IPS-20b (cell line): ENCODE measurements at regions not wholly inside any gene's neighbourhood (a gene's known extent, or its start where the extent isn't known, plus 50 kb on each side); places are given as distances from the start of the nearest gene placed in this dataset.
"Not testable (repeated sequence)": the region's sequence is repeated elsewhere in the genome, so short reads cannot be mapped to it uniquely, and the experiment has no call there.

Source experiments
- H3K27ac ChIP-seq: one replicate; pipeline ENCODE4 v1.5.1; 2013; ENCODE audit warnings: low read length
- H3K27me3 ChIP-seq: 2 replicates; pipeline ENCODE4 v1.6.1; 2013; ENCODE audit warnings: mild to moderate bottlenecking, low read length, inconsistent platforms; ENCODE audit not compliant: insufficient read depth
- H3K36me3 ChIP-seq: 2 replicates; pipeline ENCODE4 v1.6.1; 2013; ENCODE audit warnings: low read depth, mild to moderate bottlenecking, inconsistent platforms, low read length, moderate library complexity; ENCODE audit not compliant: insufficient read depth
- H3K4me1 ChIP-seq: 2 replicates; pipeline ENCODE4 v1.6.1; 2013; ENCODE audit warnings: mild to moderate bottlenecking, control low read depth, inconsistent platforms, low read length, moderate library complexity; ENCODE audit not compliant: insufficient read depth
- H3K4me3 ChIP-seq: 2 replicates; pipeline ENCODE4 v1.5.1; 2013; ENCODE audit warnings: mild to moderate bottlenecking, low read length, inconsistent platforms
- H3K9ac ChIP-seq: 2 replicates; pipeline ENCODE4 v1.6.1; 2013; ENCODE audit warnings: low read depth, mild to moderate bottlenecking, inconsistent platforms, low read length, moderate library complexity
- H3K9me3 ChIP-seq: 2 replicates; pipeline ENCODE4 v1.6.1; 2013; ENCODE audit warnings: mild to moderate bottlenecking, low read depth, low read length, inconsistent platforms; ENCODE audit not compliant: insufficient read depth

GRCh38 chr2:175355246-175355645 lies 173.7 kb upstream of the ATP5MC3 start:
- Histone ChIP-seq H3K36me3 (no peaks in the 10 kb centered on the region), H3K27me3 (no peaks in the 10 kb centered on the region)

DNA sequence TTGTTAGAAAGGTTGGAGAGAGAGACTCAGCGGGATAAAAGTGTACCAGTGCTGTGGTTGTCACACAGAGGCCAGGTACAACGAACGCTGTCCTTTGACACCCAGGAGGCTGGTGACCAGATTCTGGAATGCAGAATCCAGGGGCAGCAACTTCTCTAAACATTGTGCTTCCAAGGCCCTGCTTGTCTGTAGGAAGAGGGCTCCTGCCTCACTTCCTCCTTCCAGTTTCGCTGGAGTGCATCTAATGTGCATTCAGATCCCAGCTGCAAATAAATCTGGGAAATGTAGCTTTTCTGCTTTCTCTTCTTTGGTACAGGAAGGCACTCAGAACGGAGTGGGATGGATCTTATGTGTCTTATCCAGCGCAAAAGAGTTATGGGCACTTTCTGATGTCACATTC lies 171.8 kb upstream of the ATP5MC3 start:
- Histone ChIP-seq H3K27me3 (no peaks in the 10 kb centered on the region), H3K27ac (no peak overlapping the region), H3K4me3 (no peak overlapping the region), H3K36me3 (no peaks in the 10 kb centered on the region), H3K9ac (no peak overlapping the region), H3K4me1 (no peaks in the 10 kb centered on the region), H3K9me3 (no peaks in the 10 kb centered on the region)

More at GRCh38 chr2:175355246-175355645, 173.7 kb upstream of the ATP5MC3 start:
- no peaks in the 10 kb centered on the region for H3K9me3 ChIP-seq
- H3K4me1 ChIP-seq, result no peaks in the 10 kb centered on the region
- H3K4me3 ChIP-seq, result no peak overlapping the region
- no peak overlapping the region for H3K9ac ChIP-seq
- H3K27ac ChIP-seq, result no peak overlapping the region

GRCh38 chr2:175351512-175351911 lies 170.0 kb upstream of the ATP5MC3 start:
- Histone ChIP-seq H3K4me3 (no peak overlapping the region), H3K4me1 (no peaks in the 10 kb centered on the region), H3K36me3 (no peaks in the 10 kb centered on the region), H3K9me3 (no peaks in the 10 kb centered on the region), H3K27ac (no peak overlapping the region), H3K27me3 (no peaks in the 10 kb centered on the region), H3K9ac (no peak overlapping the region)

DNA sequence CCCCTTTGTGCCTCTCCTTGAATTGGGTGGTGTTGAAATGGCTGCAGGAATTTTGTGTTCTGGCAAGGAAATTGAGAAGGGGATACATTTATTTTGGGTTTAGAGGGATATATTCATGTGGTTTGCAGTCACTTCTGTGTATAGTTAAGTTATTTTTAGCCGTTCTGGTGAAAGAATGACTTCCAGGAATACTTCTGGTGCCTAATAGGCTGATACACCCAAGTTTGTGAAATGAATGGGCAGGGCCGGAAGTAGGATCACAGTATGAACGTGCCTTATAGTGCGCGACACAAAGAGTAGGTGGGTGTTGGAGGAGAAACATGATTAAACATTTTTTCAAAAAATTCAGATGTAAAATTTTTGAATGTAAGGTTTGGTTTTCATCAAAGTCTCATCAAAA lies 168.6 kb upstream of the ATP5MC3 start:
- Histone ChIP-seq H3K27me3 (no peaks in the 10 kb centered on the region), H3K36me3 (no peaks in the 10 kb centered on the region), H3K4me1 (no peaks in the 10 kb centered on the region), H3K9ac (no peak overlapping the region), H3K27ac (no peak overlapping the region), H3K9me3 (no peaks in the 10 kb centered on the region), H3K4me3 (no peak overlapping the region)

DNA sequence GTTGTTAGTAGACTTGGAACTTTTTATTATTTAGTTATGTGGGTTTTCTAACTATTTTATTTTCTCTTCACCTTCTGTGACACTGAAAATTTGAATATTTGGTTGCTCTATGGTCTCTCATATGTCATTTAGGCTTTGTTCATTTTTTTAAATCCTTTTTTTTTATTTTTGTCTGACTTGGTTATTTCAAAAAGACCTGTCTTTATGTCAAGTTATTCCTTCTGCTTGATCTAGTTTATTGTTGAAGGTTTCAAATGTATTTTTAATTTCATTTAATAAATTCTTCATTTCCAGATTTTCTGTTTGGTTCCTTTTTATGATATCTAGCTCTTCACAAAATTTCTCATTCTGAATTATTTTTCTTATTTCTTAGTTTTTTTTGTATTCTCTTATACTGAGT lies 160.6 kb upstream of the ATP5MC3 start:
- Histone ChIP-seq H3K9ac (no peak overlapping the region), H3K9me3 (no peaks in the 10 kb centered on the region), H3K4me3 (no peak overlapping the region), H3K27me3 (no peaks in the 10 kb centered on the region), H3K27ac (no peak overlapping the region), H3K36me3 (no peaks in the 10 kb centered on the region), H3K4me1 (no peaks in the 10 kb centered on the region)

GRCh38 chr2:175330195-175330594 lies 148.7 kb upstream of the ATP5MC3 start:
- H3K4me1 ChIP-seq, result no peaks in the 10 kb centered on the region
- H3K9ac ChIP-seq, result no peak overlapping the region
- peaks cover 18% of the 10 kb centered on the region; the same call in 1 of the 2 replicates for H3K9me3 ChIP-seq
- no peak overlapping the region for H3K4me3 ChIP-seq
- H3K27me3 ChIP-seq, result no peaks in the 10 kb centered on the region
- H3K36me3 ChIP-seq, result no peaks in the 10 kb centered on the region
- no peak overlapping the region for H3K27ac ChIP-seq

DNA sequence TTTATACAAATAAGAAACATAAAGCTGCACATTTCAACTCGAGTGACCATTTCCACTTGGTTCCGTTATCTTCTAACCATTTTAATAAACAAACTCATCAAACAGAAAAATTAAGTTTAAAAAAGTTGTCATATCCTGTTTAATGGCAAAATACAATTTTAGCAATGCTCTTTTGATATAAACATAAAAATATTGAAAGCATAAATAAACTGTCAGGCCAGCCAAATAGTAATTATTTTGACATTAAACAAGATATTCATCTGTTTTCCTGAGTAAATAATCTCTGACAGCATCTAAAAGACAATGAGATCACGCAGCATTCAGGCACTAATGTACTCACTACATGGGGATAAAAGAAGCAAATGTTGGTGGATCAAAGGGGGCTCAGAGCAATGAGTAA lies 145.3 kb upstream of the ATP5MC3 start:
- no peak overlapping the region for H3K27ac ChIP-seq
- no peaks in the 10 kb centered on the region for H3K36me3 ChIP-seq
- no peak overlapping the region for H3K4me3 ChIP-seq
- H3K4me1 ChIP-seq, result no peaks in the 10 kb centered on the region
- no peaks in the 10 kb centered on the region for H3K27me3 ChIP-seq
- no peak overlapping the region for H3K9ac ChIP-seq
- H3K9me3 ChIP-seq, result peaks cover 18% of the 10 kb centered on the region; the same call in 1 of the 2 replicates

GRCh38 chr2:175326164-175326563 lies 144.7 kb upstream of the ATP5MC3 start:
- H3K9ac ChIP-seq, H3K4me1 ChIP-seq, H3K36me3 ChIP-seq, H3K27me3 ChIP-seq, H3K27ac ChIP-seq, H3K4me3 ChIP-seq: not testable (repeated sequence)
- H3K9me3 ChIP-seq, result peaks cover 18% of the 10 kb centered on the region; the same call in 1 of the 2 replicates

GRCh38 chr2:175323162-175323561 lies 141.7 kb upstream of the ATP5MC3 start:
- no peak overlapping the region for H3K4me3 ChIP-seq
- H3K27me3 ChIP-seq, result no peaks in the 10 kb centered on the region
- H3K4me1 ChIP-seq, result no peaks in the 10 kb centered on the region
- H3K9me3 ChIP-seq, result peaks cover 18% of the 10 kb centered on the region; the same call in 1 of the 2 replicates
- no peak overlapping the region for H3K9ac ChIP-seq
- no peak overlapping the region for H3K27ac ChIP-seq
- H3K36me3 ChIP-seq, result no peaks in the 10 kb centered on the region

DNA sequence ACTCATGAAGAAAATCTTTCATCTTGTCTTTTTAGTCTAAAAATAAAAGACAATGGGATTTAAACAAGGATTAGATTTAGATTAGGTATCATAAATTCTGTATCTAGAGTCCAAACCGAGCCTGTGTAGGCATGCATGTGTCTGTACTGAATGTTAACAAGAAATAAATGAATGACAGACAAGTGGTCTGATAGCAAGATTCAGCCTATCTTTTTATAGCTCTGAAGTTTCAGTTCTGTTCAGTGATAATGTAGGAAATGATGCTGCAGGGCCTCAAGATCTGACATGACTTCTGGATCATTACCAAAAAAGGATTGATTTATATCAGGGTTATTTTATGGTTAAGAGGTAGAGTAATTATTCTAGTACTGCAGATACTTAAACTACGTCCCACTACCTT lies 137.0 kb upstream of the ATP5MC3 start:
- Histone ChIP-seq H3K4me3 (no peak overlapping the region), H3K9me3 (no peaks in the 10 kb centered on the region), H3K9ac (no peak overlapping the region), H3K36me3 (no peaks in the 10 kb centered on the region), H3K27ac (no peak overlapping the region), H3K27me3 (no peaks in the 10 kb centered on the region), H3K4me1 (no peaks in the 10 kb centered on the region)

GRCh38 chr2:175317751-175318150 lies 136.2 kb upstream of the ATP5MC3 start:
- Histone ChIP-seq H3K36me3 (no peaks in the 10 kb centered on the region), H3K27ac (no peak overlapping the region), H3K9me3 (no peaks in the 10 kb centered on the region), H3K27me3 (no peaks in the 10 kb centered on the region), H3K4me3 (no peak overlapping the region), H3K4me1 (no peaks in the 10 kb centered on the region), H3K9ac (no peak overlapping the region)

DNA sequence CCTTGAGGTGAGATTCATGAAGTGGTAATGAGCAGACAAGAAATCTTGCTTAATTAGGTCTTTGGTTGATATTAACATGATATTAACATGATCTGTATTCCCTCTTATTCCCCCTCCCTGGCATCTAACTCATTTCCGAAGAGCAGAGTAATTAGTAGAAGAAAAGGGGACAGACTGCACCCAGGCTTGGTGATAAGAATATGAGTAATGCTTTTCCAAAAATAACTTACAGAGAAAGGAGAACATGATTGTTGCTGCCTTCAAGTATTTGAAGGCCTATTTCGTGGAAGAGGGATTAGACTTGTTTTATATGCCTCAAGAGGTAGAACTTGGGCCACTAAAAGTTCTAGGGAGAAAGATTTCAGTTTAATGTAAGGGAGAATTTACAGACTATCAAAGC lies 130.6 kb upstream of the ATP5MC3 start:
- Histone ChIP-seq H3K36me3 (no peaks in the 10 kb centered on the region), H3K27me3 (no peaks in the 10 kb centered on the region), H3K4me1 (peaks cover 7% of the 10 kb centered on the region; the same call in 1 of the 2 replicates), H3K9me3 (no peaks in the 10 kb centered on the region), H3K27ac (no peak overlapping the region), H3K9ac (no peak overlapping the region), H3K4me3 (no peak overlapping the region)
